Endothelial cell (in vitro differentiated cells): ENCODE measurements at regions not wholly inside any gene's neighbourhood (a gene's known extent, or its start where the extent isn't known, plus 50 kb on each side); places are given as distances from the start of the nearest gene placed in this dataset.

Experiments used
- DNase-seq: peaks from one replicate; pipeline ENCODE4 v3.0.0; 2021; ENCODE audit warnings: low spot score
- H3K27ac Mint-ChIP-seq: one replicate; pipeline ENCODE4 v1.8.0; 2021; ENCODE audit warnings: mixed read lengths, inconsistent platforms; ENCODE audit not compliant: unreplicated experiment
- H3K27me3 Mint-ChIP-seq: one replicate; pipeline ENCODE4 v1.8.0; 2021; ENCODE audit warnings: mild to moderate bottlenecking, moderate library complexity, mixed read lengths, inconsistent platforms; ENCODE audit not compliant: unreplicated experiment
- H3K36me3 Mint-ChIP-seq: one replicate; pipeline ENCODE4 v1.8.0; 2021; ENCODE audit warnings: mild to moderate bottlenecking, low read depth, mixed read lengths, inconsistent platforms; ENCODE audit not compliant: unreplicated experiment
- H3K4me1 Mint-ChIP-seq: one replicate; pipeline ENCODE4 v1.8.0; 2021; ENCODE audit warnings: mild to moderate bottlenecking, mixed read lengths, inconsistent platforms; ENCODE audit not compliant: unreplicated experiment
- H3K4me3 Mint-ChIP-seq: one replicate; pipeline ENCODE4 v1.8.0; 2021; ENCODE audit warnings: mild to moderate bottlenecking, mixed read lengths, inconsistent platforms; ENCODE audit not compliant: unreplicated experiment
- H3K9me3 Mint-ChIP-seq: one replicate; pipeline ENCODE4 v1.8.0; 2021; ENCODE audit warnings: mixed read lengths, inconsistent platforms; ENCODE audit not compliant: unreplicated experiment
- CTCF ChIP-seq: fragments of 200-600 bp; sonication (generic); IDR thresholded peaks from one replicate; pipeline ENCODE4 v1.5.0; 2021; ENCODE audit warnings: antibody characterized with exemption; ENCODE audit not compliant: unreplicated experiment

GRCh38 chr15:87369269-87369668, 887.3 kb downstream of the NTRK3 start:
- H3K4me3 Mint-ChIP-seq = no peak overlapping the region
- no peaks in the 10 kb centered on the region for H3K9me3 Mint-ChIP-seq

DNA sequence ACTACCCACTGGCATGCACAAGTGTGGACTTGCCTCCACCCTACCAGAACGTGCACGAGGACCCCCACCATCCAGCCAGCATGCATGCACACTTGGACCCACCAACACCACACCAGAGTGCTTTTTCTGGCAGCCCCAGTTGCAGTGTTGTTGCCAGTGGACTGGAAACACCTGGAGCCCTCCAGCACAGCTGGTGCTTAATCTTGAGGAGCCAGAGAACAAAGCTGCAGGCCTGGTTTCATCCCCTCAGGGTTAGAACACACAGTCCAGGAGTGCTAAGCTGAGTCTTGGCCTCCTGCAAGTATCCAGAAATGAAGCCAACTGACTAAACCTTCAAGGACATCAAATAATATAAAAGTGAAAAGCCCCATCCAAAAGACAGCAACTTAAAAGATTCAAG, 888.0 kb downstream of the NTRK3 start:
- H3K36me3 Mint-ChIP-seq = no peaks in the 10 kb centered on the region
- H3K27ac Mint-ChIP-seq = no peak overlapping the region
- no peak overlapping the region for H3K4me3 Mint-ChIP-seq
- no peak for TF ChIP-seq CTCF
- peaks cover 2% of the 10 kb centered on the region for H3K27me3 Mint-ChIP-seq
- no peaks in the 10 kb centered on the region for H3K9me3 Mint-ChIP-seq
- DNase-seq = no peak
- no peaks in the 10 kb centered on the region for H3K4me1 Mint-ChIP-seq

More at GRCh38 chr15:87369269-87369668, 887.3 kb downstream of the NTRK3 start:
- peaks cover 2% of the 10 kb centered on the region for H3K27me3 Mint-ChIP-seq
- no peak for TF ChIP-seq CTCF
- no peak overlapping the region for H3K27ac Mint-ChIP-seq
- DNase-seq = no peak
- no peaks in the 10 kb centered on the region for H3K4me1 Mint-ChIP-seq
- no peaks in the 10 kb centered on the region for H3K36me3 Mint-ChIP-seq

DNA sequence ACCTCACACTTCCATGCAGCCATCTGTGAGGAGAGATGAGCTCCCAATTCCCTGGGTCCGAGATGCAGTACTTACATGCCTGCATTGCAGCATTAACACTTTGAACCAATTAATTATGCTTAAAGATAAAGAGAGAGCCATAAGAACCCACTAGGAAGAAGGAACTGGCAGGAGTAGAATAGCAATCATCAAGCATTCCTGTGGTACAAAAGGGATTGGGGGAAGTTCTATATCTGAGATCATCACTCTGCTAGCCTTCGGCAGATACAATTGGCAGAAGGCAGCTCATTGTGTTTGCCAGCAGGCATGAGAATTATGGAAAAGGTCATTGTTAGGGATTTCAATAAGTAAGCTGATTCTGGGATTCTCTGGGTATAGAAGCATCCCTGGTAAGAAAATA, 891.4 kb downstream of the NTRK3 start:
- H3K4me1 Mint-ChIP-seq = no peaks in the 10 kb centered on the region
- H3K27ac Mint-ChIP-seq = no peak overlapping the region

GRCh38 chr15:87362531-87362930, 894.0 kb downstream of the NTRK3 start:
- no peak overlapping the region for H3K27ac Mint-ChIP-seq
- no peak for TF ChIP-seq CTCF
- peaks cover under 1% of the 10 kb centered on the region for H3K27me3 Mint-ChIP-seq
- no peaks in the 10 kb centered on the region for H3K36me3 Mint-ChIP-seq
- H3K4me1 Mint-ChIP-seq = no peaks in the 10 kb centered on the region
- DNase-seq = no peak
- H3K4me3 Mint-ChIP-seq = no peak overlapping the region
- H3K9me3 Mint-ChIP-seq = no peaks in the 10 kb centered on the region

More for the DNA sequence above, 891.4 kb downstream of the NTRK3 start:
- Mint-ChIP-seq H3K4me3 (no peak overlapping the region), H3K9me3 (no peaks in the 10 kb centered on the region), H3K36me3 (no peaks in the 10 kb centered on the region), H3K27me3 (peaks cover 2% of the 10 kb centered on the region)
- no peak for DNase-seq
- no peak for TF ChIP-seq CTCF

DNA sequence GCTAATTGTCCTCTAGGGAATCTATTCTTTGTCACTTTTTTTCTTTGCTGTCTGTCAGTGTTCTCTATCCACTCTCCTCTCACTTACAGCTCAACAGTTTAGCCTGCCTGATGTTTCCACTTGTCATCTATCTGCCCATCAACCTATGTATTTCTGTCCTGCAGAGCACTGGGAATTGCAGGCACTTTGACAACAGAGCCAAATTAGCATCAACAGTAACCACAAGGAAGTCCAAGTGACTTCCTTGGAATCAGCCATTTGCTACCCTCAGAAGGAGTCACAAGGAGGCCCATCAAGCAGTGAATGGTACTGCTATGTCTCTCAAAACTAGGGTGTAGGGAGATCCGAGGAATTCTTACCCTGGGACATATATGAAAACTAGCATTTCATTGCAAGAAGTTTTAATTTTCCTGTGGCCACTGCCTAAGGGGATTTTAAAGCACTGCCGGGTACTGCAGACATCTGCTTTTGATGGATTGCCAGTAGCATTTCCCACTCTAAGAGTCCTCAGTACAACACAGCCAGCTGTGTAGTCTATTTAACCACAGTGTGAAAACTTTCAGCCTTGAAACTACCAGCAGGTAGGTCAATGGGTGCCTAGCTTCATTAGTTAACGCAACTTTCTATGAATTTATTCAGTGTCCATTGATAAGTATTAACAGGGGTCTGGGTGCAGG, 898.8 kb downstream of the NTRK3 start:
- no peak overlapping the region for H3K27ac Mint-ChIP-seq
- H3K4me3 Mint-ChIP-seq = no peak overlapping the region

More for the DNA sequence above, 898.8 kb downstream of the NTRK3 start:
- TF ChIP-seq CTCF = no peak
- H3K27me3 Mint-ChIP-seq = no peaks in the 10 kb centered on the region
- peaks cover 3% of the 10 kb centered on the region for H3K4me1 Mint-ChIP-seq
- H3K9me3 Mint-ChIP-seq = no peaks in the 10 kb centered on the region
- DNase-seq = no peak
- H3K36me3 Mint-ChIP-seq = no peaks in the 10 kb centered on the region
